ENCODE measurements at regions not wholly inside any gene's neighbourhood (a gene's known extent, or its start where the extent isn't known, plus 50 kb on each side); places are given as distances from the start of the nearest gene placed in this dataset.

DNA sequence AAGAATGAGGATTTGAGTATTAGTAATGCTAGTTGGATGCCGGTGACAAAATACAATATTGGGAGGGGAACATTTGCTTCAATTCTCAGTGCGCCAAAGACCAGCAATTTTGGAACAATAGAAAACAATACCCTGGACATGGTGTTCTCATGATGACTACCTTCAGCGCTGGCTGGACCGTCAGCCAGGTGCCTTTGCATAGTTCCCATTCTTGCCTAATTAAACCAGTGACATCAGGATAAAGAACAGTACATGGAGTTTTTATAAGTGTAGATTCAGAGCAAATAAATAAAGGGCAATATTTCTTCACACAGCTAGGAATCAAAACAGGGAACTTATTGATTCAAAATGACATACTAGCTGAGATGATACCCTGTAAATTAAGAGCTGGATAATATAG, 404.8 kb upstream of the RORA start:
- no peak for TF ChIP-seq CTCF (IDR thresholded peaks at IDR 0.05)
- ATAC-seq, result no peak
- intact Hi-C loops (cut with micrococcal nuclease), result no loop called here
- no peaks in the 10 kb centered on the region for H3K4me1 Mint-ChIP-seq (ENCODE audit: low read depth)
- no peaks in the 10 kb centered on the region for H3K36me3 Mint-ChIP-seq (ENCODE audit: low read depth)
- H3K4me3 Mint-ChIP-seq, result no peak overlapping the region
- H3K27me3 Mint-ChIP-seq, result peaks cover 11% of the 10 kb centered on the region
- H3K27ac Mint-ChIP-seq, result no peak overlapping the region
- ChIA-PET POLR2A (no interaction called here), CTCF (no interaction called here)
- H3K9me3 Mint-ChIP-seq, result no peaks in the 10 kb centered on the region
- no peak for DNase-seq

DNA sequence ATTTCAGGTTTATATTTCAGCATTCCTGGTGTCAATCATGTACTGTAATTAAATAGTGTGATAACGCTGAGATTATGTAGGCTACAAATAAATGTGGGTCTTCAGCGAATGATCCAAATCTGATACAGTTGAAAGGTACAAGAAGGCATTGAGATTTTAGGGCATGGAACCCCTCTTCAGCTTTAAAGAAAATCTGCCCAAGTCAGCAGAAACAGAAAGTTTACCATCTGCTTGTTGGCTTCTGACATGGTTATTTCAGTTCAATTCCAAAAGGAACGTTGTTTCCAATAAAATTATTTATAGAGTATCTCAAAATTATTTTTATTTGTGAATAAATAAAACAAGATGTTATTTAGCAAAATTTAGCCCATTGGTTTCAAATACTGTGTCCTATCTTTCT, 400.2 kb upstream of the RORA start:
- H3K27ac Mint-ChIP-seq, result no peak overlapping the region
- no peak for TF ChIP-seq CTCF (IDR thresholded peaks at IDR 0.05)
- H3K4me1 Mint-ChIP-seq (ENCODE audit: low read depth), result no peaks in the 10 kb centered on the region
- no peaks in the 10 kb centered on the region for H3K36me3 Mint-ChIP-seq (ENCODE audit: low read depth)
- H3K4me3 Mint-ChIP-seq, result no peak overlapping the region
- no peak for DNase-seq
- POLR2A ChIA-PET, result no interaction called here
- peaks cover 16% of the 10 kb centered on the region for H3K27me3 Mint-ChIP-seq
- H3K9me3 Mint-ChIP-seq, result no peaks in the 10 kb centered on the region
- intact Hi-C loops (cut with micrococcal nuclease), result no loop called here
- no peak for ATAC-seq
- CTCF ChIA-PET, result no interaction called here

GRCh38 chr15:61624950-61625349, 395.8 kb upstream of the RORA start:
- intact Hi-C loops (cut with micrococcal nuclease), result no loop called here
- Mint-ChIP-seq H3K27me3 (peaks cover 13% of the 10 kb centered on the region), H3K4me1 (ENCODE audit: low read depth) (no peaks in the 10 kb centered on the region), H3K9me3 (no peaks in the 10 kb centered on the region), H3K36me3 (ENCODE audit: low read depth) (no peaks in the 10 kb centered on the region), H3K4me3 (no peak overlapping the region), H3K27ac (no peak overlapping the region)
- POLR2A ChIA-PET, result no interaction called here
- no peak for TF ChIP-seq CTCF (IDR thresholded peaks at IDR 0.05)
- DNase-seq (no peak), ATAC-seq (no peak)
- CTCF ChIA-PET, result no interaction called here

- no peak for TF ChIP-seq CTCF (IDR thresholded peaks at IDR 0.05)
- no peaks in the 10 kb centered on the region for H3K4me1 Mint-ChIP-seq (ENCODE audit: low read depth)
- no peak overlapping the region for H3K4me3 Mint-ChIP-seq
- peaks cover 12% of the 10 kb centered on the region for H3K27me3 Mint-ChIP-seq
- no peaks in the 10 kb centered on the region for H3K9me3 Mint-ChIP-seq
- H3K27ac Mint-ChIP-seq, result no peak overlapping the region
- intact Hi-C loops (cut with micrococcal nuclease), result no loop called here
- no peaks in the 10 kb centered on the region for H3K36me3 Mint-ChIP-seq (ENCODE audit: low read depth)
- ATAC-seq (no peak), DNase-seq (no peak)
- POLR2A ChIA-PET, result no interaction called here
- CTCF ChIA-PET, result no interaction called here
These were observed 394.6 kb upstream of the RORA start for GRCh38 chr15:61623746-61624145.

- peaks cover 6% of the 10 kb centered on the region for H3K27me3 Mint-ChIP-seq
- TF ChIP-seq CTCF (IDR thresholded peaks at IDR 0.05), result no peak
- POLR2A ChIA-PET, result no interaction called here
- H3K27ac Mint-ChIP-seq, result no peak overlapping the region
- CTCF ChIA-PET, result interaction anchor here (0.8 to 2.2 kb wide), 4 partner anchors 10 to 453 kb away, joined by 3 to 9 read pairs (median 5); no protein-coding TSS in a partner anchor
- intact Hi-C loops (cut with micrococcal nuclease), result no loop called here
- H3K4me3 Mint-ChIP-seq, result no peak overlapping the region
- peaks cover 5% of the 10 kb centered on the region for H3K9me3 Mint-ChIP-seq
- no peak for ATAC-seq
- no peak for DNase-seq
- no peaks in the 10 kb centered on the region for H3K36me3 Mint-ChIP-seq (ENCODE audit: low read depth)
- H3K4me1 Mint-ChIP-seq (ENCODE audit: low read depth), result no peaks in the 10 kb centered on the region
These were observed 392.8 kb upstream of the RORA start for GRCh38 chr15:61621865-61622264.

Measured in activated CD8-positive, alpha-beta T cell treated with anti-CD3 and anti-CD28 coated beads for 36 hours (primary cell).